HCT116 (cell line): ENCODE measurements at regions not wholly inside any gene's neighbourhood (a gene's known extent, or its start where the extent isn't known, plus 50 kb on each side); places are given as distances from the start of the nearest gene placed in this dataset.

Experiments used
- ATAC-seq: fragments of 200-7000 bp; cut with Tn5 transposase; 2 replicates; pipeline ENCODE4 v1.9.1; 2020; ENCODE audit warnings: mild to moderate bottlenecking, moderate library complexity
- BruUV-seq: library from RNA; stranded (reverse); fragments of 400-500 nt; replicated peaks from 2 replicates; lab custom pipeline; 2021; lab: Mats Ljungman, UMichigan
- CTCF ChIA-PET: fragments of 300-600 bp; sonication (Branson Sonifier 250); formaldehyde crosslinking; loops from one replicate; lab custom pipeline; 2021; ENCODE audit warnings: antibody characterized with exemption; lab: Charles Lee
- POLR2A ChIA-PET: fragments of 300-600, 350-600 bp; sonication (Branson Sonifier 250); formaldehyde crosslinking; loops from one replicate; lab custom pipeline; 2021; ENCODE audit warnings: antibody characterized with exemption; lab: Charles Lee
- RAD21 ChIA-PET, 2 experiments: fragments of 300-600 bp; sonication (Branson Sonifier 250); formaldehyde crosslinking; loops; one replicate each; lab custom pipeline; 2023; ENCODE audit warnings: low total read pairs in 2 of 2; ENCODE audit not compliant: uncharacterized antibody in 2 of 2, unreplicated experiment in 2 of 2, low non-redundant PET in 1 of 2; lab: Charles Lee
- DNase-seq: peaks from one replicate; pipeline ENCODE4 v3.0.0-alpha.2; 2010; ENCODE audit warnings: low read depth, low spot score
- H2AFZ ChIP-seq: fragments of 200-600 bp; shearing (Covaris generic), sonication (generic); 2 replicates; pipeline ENCODE4 v1.6.1; 2017; ENCODE audit warnings: low read depth, mixed run types, mixed read lengths, antibody characterized with exemption, low read length; ENCODE audit not compliant: poor library complexity, severe bottlenecking
- H3K27ac ChIP-seq: 2 replicates; pipeline ENCODE4 v1.5.1; 2012; ENCODE audit warnings: low read depth, low read length
- H3K27me3 ChIP-seq: fragments of 200-600 bp; sonication (generic); 2 replicates; pipeline ENCODE4 v1.6.1; 2016; ENCODE audit warnings: mixed run types, low read length, mixed read lengths; ENCODE audit not compliant: insufficient read depth
- H3K36me3 ChIP-seq, 2 experiments: fragments of 200-500 bp in 1 of 2; fragments of 200-600 bp in 1 of 2; sonication (Bioruptor generic) in 1 of 2; sonication (generic) in 1 of 2; 2 replicates each; pipeline versions ENCODE4 v1.5.1 to v1.6.1; 2014 to 2016; ENCODE audit warnings: low read length in 2 of 2, inconsistent platforms in 1 of 2, mixed read lengths in 1 of 2, mixed run types in 1 of 2; ENCODE audit not compliant: insufficient read depth in 2 of 2, control insufficient read depth in 1 of 2
- H3K4me1 ChIP-seq, 2 experiments: fragments of 200-600 bp in 1 of 2; sonication (generic) in 1 of 2; 2 replicates each; pipeline versions ENCODE4 v1.5.1 to v1.6.1; 2012 to 2017; ENCODE audit warnings: low read length in 2 of 2, inconsistent platforms in 1 of 2, mild to moderate bottlenecking in 1 of 2, mixed read lengths in 1 of 2, mixed run types in 1 of 2, moderate library complexity in 1 of 2; ENCODE audit not compliant: insufficient read depth in 2 of 2, control insufficient read depth in 1 of 2
- H3K4me2 ChIP-seq: fragments of 200-600 bp; sonication (generic); 2 replicates; pipeline ENCODE4 v1.6.1; 2017; ENCODE audit warnings: mixed run types, low read length, mixed read lengths
- H3K4me3 ChIP-seq, 2 experiments: fragments of 200-600 bp in 1 of 2; sonication (generic) in 1 of 2; replicated peaks in 1 of 2; 2 replicates each; pipeline ENCODE4 v1.5.1; 2011 to 2016; ENCODE audit warnings: low read length in 2 of 2, control low read depth in 1 of 2, low read depth in 1 of 2, mild to moderate bottlenecking in 1 of 2, mixed read lengths in 1 of 2, mixed run types in 1 of 2
- H3K79me2 ChIP-seq: fragments of 200-600 bp; sonication (generic); 2 replicates; pipeline ENCODE4 v1.6.1; 2017; ENCODE audit warnings: mild to moderate bottlenecking, mixed run types, low read length, moderate library complexity, mixed read lengths; ENCODE audit not compliant: insufficient read depth
- H3K9ac ChIP-seq: fragments of 200-600 bp; sonication (generic); 2 replicates; pipeline ENCODE4 v1.6.1; 2016; ENCODE audit warnings: low read length, mixed read lengths
- H3K9me2 ChIP-seq: fragments of 200-600 bp; sonication (generic), shearing (Covaris generic); 2 replicates; pipeline ENCODE4 v1.6.1; 2017; ENCODE audit warnings: mixed run types, mild to moderate bottlenecking, moderate library complexity; ENCODE audit not compliant: insufficient read depth
- H3K9me3 ChIP-seq, 2 experiments: fragments of 200-500 bp in 1 of 2; fragments of 200-600 bp in 1 of 2; sonication (Bioruptor generic) in 1 of 2; sonication (generic) in 1 of 2; 2 replicates each; pipeline ENCODE4 v1.6.1; 2014 to 2017; ENCODE audit warnings: low read length in 2 of 2, mixed read lengths in 2 of 2, inconsistent platforms in 1 of 2, low read depth in 1 of 2, mild to moderate bottlenecking in 1 of 2, mixed run types in 1 of 2, moderate library complexity in 1 of 2; ENCODE audit not compliant: control insufficient read depth in 1 of 2, insufficient read depth in 1 of 2
- H4K20me1 ChIP-seq: fragments of 200-600 bp; sonication (generic), shearing (Covaris generic); 2 replicates; pipeline ENCODE4 v1.6.1; 2017; ENCODE audit warnings: mixed run types, mild to moderate bottlenecking, moderate library complexity; ENCODE audit not compliant: insufficient read depth
- CBX3 ChIP-seq: IDR thresholded peaks from 2 replicates; pipeline ENCODE4 v1.6.1; 2012; ENCODE audit warnings: low read depth
- EZH2phosphoT487 ChIP-seq: fragments of 200-600 bp; IDR thresholded peaks from 2 replicates; pipeline ENCODE4 v1.6.1; 2018; ENCODE audit warnings: antibody characterized with exemption, borderline replicate concordance
- MAX ChIP-seq: IDR thresholded peaks from 2 replicates; pipeline ENCODE4 v1.6.1; 2012
- RAD21 ChIP-seq: IDR thresholded peaks from 2 replicates; pipeline ENCODE4 v1.6.1; 2012; ENCODE audit warnings: low read depth, mild to moderate bottlenecking
- intact Hi-C: fragments of 100-400 bp; cut with micrococcal nuclease; formaldehyde crosslinking; loops from 2 replicates; pipeline ENCODE4 v1.10.0; 2022
- TF ChIP-seq, protein P1 (sequence below), 3 experiments: fragments of 200-600 bp in 1 of 3; sonication (generic) in 1 of 3; IDR thresholded peaks in 2 of 3; conservative IDR thresholded peaks in 1 of 3; 2 replicates each; pipeline ENCODE4 v1.5.1; 2012 to 2017; ENCODE audit warnings: low read depth in 2 of 3, low read length in 2 of 3, antibody characterized with exemption in 1 of 3, borderline replicate concordance in 1 of 3, control low read depth in 1 of 3, mild to moderate bottlenecking in 1 of 3, mixed read lengths in 1 of 3, mixed run types in 1 of 3, moderate library complexity in 1 of 3; ENCODE audit not compliant: insufficient read depth in 1 of 3
- TF ChIP-seq, protein P2 (sequence below): IDR thresholded peaks from 2 replicates; pipeline ENCODE4 v1.6.1; 2012; ENCODE audit warnings: low read depth
- TF ChIP-seq, protein P3 (sequence below): IDR thresholded peaks from 2 replicates; pipeline ENCODE4 v1.6.1; 2012

- TF ChIP-seq, protein P1, sequence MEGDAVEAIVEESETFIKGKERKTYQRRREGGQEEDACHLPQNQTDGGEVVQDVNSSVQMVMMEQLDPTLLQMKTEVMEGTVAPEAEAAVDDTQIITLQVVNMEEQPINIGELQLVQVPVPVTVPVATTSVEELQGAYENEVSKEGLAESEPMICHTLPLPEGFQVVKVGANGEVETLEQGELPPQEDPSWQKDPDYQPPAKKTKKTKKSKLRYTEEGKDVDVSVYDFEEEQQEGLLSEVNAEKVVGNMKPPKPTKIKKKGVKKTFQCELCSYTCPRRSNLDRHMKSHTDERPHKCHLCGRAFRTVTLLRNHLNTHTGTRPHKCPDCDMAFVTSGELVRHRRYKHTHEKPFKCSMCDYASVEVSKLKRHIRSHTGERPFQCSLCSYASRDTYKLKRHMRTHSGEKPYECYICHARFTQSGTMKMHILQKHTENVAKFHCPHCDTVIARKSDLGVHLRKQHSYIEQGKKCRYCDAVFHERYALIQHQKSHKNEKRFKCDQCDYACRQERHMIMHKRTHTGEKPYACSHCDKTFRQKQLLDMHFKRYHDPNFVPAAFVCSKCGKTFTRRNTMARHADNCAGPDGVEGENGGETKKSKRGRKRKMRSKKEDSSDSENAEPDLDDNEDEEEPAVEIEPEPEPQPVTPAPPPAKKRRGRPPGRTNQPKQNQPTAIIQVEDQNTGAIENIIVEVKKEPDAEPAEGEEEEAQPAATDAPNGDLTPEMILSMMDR (IDR thresholded peaks at IDR 0.05 in 2 of 3, conservative IDR thresholded peaks at IDR 0.05 in 1 of 3; ENCODE audit: borderline replicate concordance in 1 of 3, insufficient read depth in 1 of 3, low read depth in 2 of 3, low read length in 2 of 3) = no peak
- TF ChIP-seq MAX = no peak
Observed at GRCh38 chr2:118502106-118502505, 345.3 kb downstream of the EN1 start (continued).

DNA sequence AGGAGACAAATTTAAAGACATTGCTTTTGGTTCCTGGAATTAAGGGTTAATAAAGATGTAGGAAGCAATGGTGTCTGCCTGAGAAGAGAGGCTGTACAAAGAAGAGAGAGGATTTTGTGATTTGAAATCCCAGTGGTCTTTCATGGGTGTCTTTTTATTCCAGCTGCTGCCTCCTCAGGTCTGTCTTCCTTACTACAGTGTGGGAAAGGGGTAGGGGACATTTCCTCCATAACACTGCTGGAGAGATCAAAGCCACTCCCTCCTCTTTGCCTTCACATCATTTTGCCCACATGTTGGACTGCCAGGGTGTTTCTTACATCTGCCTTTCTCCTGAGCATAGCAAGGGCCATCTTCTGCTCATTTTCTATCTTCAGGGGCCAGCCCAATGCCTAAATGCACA is 348.5 kb downstream of the EN1 start:
- TF ChIP-seq, protein P2, sequence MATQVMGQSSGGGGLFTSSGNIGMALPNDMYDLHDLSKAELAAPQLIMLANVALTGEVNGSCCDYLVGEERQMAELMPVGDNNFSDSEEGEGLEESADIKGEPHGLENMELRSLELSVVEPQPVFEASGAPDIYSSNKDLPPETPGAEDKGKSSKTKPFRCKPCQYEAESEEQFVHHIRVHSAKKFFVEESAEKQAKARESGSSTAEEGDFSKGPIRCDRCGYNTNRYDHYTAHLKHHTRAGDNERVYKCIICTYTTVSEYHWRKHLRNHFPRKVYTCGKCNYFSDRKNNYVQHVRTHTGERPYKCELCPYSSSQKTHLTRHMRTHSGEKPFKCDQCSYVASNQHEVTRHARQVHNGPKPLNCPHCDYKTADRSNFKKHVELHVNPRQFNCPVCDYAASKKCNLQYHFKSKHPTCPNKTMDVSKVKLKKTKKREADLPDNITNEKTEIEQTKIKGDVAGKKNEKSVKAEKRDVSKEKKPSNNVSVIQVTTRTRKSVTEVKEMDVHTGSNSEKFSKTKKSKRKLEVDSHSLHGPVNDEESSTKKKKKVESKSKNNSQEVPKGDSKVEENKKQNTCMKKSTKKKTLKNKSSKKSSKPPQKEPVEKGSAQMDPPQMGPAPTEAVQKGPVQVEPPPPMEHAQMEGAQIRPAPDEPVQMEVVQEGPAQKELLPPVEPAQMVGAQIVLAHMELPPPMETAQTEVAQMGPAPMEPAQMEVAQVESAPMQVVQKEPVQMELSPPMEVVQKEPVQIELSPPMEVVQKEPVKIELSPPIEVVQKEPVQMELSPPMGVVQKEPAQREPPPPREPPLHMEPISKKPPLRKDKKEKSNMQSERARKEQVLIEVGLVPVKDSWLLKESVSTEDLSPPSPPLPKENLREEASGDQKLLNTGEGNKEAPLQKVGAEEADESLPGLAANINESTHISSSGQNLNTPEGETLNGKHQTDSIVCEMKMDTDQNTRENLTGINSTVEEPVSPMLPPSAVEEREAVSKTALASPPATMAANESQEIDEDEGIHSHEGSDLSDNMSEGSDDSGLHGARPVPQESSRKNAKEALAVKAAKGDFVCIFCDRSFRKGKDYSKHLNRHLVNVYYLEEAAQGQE = no peak
- TF ChIP-seq EZH2phosphoT487 (no peak), RAD21 (no peak), MAX (no peak), CBX3 (no peak)
- TF ChIP-seq, protein P3, sequence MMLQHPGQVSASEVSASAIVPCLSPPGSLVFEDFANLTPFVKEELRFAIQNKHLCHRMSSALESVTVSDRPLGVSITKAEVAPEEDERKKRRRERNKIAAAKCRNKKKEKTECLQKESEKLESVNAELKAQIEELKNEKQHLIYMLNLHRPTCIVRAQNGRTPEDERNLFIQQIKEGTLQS = no peak
- Histone ChIP-seq H3K4me3 (no peak overlapping the region), H3K4me2 (no peak overlapping the region), H3K9me2 (no peaks in the 10 kb centered on the region), H3K4me1 (no peaks in the 10 kb centered on the region), H3K27ac (no peak overlapping the region), H3K9me3 (no peaks in the 10 kb centered on the region), H3K36me3 (no peaks in the 10 kb centered on the region), H3K79me2 (no peaks in the 10 kb centered on the region), H3K27me3 (peaks cover 10% of the 10 kb centered on the region; the same call in 1 of the 2 replicates), H3K9ac (no peak overlapping the region), H2AFZ (no peak overlapping the region), H4K20me1 (no peaks in the 10 kb centered on the region)
- ChIA-PET RAD21 (no interaction called here), CTCF (no interaction called here), POLR2A (no interaction called here)
- intact Hi-C loops = no loop called here
- no peak for ATAC-seq
- no TSS peak for BruUV-seq
- DNase-seq = no peak
